Cardiac muscle cell (in vitro differentiated cells and primary cell): ENCODE measurements at regions not wholly inside any gene's neighbourhood (a gene's known extent, or its start where the extent isn't known, plus 50 kb on each side); places are given as distances from the start of the nearest gene placed in this dataset.

Source experiments
- DNase-seq, 2 donors: peaks; one replicate each; pipeline versions ENCODE4 v3.0.0 to v3.0.0-alpha.2; 2010 to 2017; ENCODE audit warnings: low read depth in 1 of 2, low spot score in 1 of 2
- H3K27ac ChIP-seq: fragments of 200-600 bp; sonication (generic); 2 replicates; pipeline ENCODE4 v1.5.1; 2016
- H3K27me3 ChIP-seq: fragments of 200-600 bp; sonication (generic); 2 replicates; pipeline ENCODE4 v1.6.0; 2016; ENCODE audit warnings: control low read depth
- H3K36me3 ChIP-seq: fragments of 200-600 bp; sonication (generic); 2 replicates; pipeline ENCODE4 v1.5.1; 2016; ENCODE audit warnings: control low read depth
- H3K4me1 ChIP-seq: fragments of 200-600 bp; sonication (generic); 2 replicates; pipeline ENCODE4 v1.8.1; 2017; ENCODE audit warnings: low read depth, mild to moderate bottlenecking, mixed run types
- H3K4me3 ChIP-seq: fragments of 200-600 bp; sonication (generic); 2 replicates; pipeline ENCODE4 v1.5.1; 2016; ENCODE audit warnings: mild to moderate bottlenecking
- H3K9me3 ChIP-seq: fragments of 200-600 bp; sonication (generic); 2 replicates; pipeline ENCODE4 v1.5.1; 2017; ENCODE audit warnings: low read depth, mild to moderate bottlenecking, control low read depth
- CTCF ChIP-seq: IDR thresholded peaks from 2 replicates; pipeline ENCODE4 v1.5.1; 2012; ENCODE audit warnings: low read depth, mild to moderate bottlenecking, low read length

- Histone ChIP-seq H3K27me3 (no peaks in the 10 kb centered on the region), H3K4me1 (peaks cover 7% of the 10 kb centered on the region), H3K36me3 (no peaks in the 10 kb centered on the region), H3K4me3 (no peak overlapping the region), H3K27ac (no peak overlapping the region), H3K9me3 (no peaks in the 10 kb centered on the region)
- TF ChIP-seq CTCF = no peak
- DNase-seq = no peak
These were observed 55.7 kb upstream of the LRFN2 start for GRCh38 chr6:40642837-40643236.

- Histone ChIP-seq H3K27me3 (no peaks in the 10 kb centered on the region), H3K4me1 (peaks cover 7% of the 10 kb centered on the region), H3K4me3 (no peak overlapping the region), H3K36me3 (no peaks in the 10 kb centered on the region), H3K27ac (no peak overlapping the region), H3K9me3 (no peaks in the 10 kb centered on the region)
- no peak for DNase-seq
- TF ChIP-seq CTCF = no peak
These were observed 55.0 kb upstream of the LRFN2 start for GRCh38 chr6:40642190-40642589.

- Histone ChIP-seq H3K27ac (peak overlapping the region; percentile 2), H3K36me3 (no peaks in the 10 kb centered on the region), H3K9me3 (no peaks in the 10 kb centered on the region), H3K4me3 (no peak overlapping the region), H3K27me3 (no peaks in the 10 kb centered on the region), H3K4me1 (peaks cover 7% of the 10 kb centered on the region)
- DNase-seq = peak; percentile 6 to 27
- no peak for TF ChIP-seq CTCF
These were observed 53.5 kb upstream of the LRFN2 start for GRCh38 chr6:40640599-40641227.
